SW 1271 (cell line): ENCODE measurements at regions not wholly inside any gene's neighbourhood (a gene's known extent, or its start where the extent isn't known, plus 50 kb on each side); places are given as distances from the start of the nearest gene placed in this dataset.

Experiments used
- DNase-seq, 2 experiments: peaks; one replicate each; lab custom pipeline; 2025; lab: John Stamatoyannopoulos, UW

DNA sequence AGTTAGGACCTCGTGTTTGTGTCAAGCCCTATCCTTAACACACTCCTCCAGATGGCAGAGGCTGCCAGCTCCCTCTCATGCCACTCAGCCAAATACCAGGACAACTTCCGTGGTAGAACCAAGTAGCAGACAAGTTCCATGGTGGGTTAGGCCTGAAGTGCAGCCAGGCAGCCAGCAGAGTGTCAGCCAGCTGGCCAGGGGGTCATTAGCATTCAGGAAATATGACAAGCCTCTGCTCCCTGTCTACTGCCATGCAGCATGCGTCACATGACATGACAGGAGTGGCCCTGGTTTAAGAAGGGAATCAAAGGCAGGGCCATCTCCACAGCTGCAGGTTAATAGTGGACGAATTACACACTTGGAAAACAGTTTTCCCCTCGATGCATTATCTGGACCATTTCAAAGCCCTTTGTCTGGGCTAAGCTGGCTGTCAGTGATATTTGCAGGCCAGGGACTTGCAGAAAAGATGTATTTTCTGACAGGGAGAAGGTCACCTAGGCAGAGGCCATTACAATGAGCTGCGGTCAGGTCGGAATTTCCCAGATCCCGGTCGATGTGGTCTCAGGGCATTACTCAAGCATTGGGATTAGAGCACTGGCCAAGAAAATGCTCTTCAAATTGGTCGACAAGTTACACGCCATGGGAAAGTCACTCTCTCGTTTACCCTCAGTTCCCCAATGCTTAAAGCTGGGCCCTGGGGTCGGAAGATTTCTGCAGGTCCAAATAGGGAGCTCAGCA lies 461.7 kb upstream of the CADM1 start:
- no peak for DNase-seq

DNA sequence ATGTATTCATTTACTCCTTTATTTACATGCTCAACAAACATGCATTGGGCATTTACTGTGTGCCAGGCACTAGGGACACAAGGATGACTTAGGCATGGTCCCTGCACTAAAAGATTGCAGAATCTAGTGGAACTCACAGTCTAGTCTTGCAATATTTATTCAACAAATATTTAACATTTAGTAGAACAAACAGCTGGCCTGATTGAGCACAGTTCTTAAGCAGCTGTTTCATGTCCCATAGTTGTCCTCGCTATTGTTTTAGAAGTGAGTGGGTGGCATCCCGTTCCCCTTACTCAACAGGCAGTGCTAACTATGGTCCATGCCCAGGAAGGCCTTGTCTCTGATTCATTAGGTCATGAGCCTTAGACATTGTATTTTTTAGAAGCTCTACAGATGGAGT lies 459.9 kb upstream of the CADM1 start:
- DNase-seq, result no peak

DNA sequence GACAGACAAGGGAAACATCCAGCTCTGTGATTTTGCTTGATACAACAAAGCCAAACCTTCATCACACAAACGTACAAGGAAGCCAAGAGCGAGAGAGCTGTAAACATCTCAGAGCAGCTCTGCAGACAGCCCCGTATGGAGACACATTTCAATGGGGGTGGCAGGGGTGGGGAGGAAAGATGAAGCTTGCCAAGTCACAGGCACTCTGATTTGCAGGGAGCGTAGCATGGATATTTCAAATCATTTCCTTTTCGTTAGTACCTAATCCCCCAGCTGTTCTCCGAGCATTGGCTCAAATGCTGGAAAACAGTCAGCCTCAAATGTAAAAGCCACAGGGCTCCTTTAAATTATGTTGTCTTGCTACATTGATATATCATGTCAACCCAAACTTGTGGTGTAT lies 458.9 kb upstream of the CADM1 start:
- no peak for DNase-seq

DNA sequence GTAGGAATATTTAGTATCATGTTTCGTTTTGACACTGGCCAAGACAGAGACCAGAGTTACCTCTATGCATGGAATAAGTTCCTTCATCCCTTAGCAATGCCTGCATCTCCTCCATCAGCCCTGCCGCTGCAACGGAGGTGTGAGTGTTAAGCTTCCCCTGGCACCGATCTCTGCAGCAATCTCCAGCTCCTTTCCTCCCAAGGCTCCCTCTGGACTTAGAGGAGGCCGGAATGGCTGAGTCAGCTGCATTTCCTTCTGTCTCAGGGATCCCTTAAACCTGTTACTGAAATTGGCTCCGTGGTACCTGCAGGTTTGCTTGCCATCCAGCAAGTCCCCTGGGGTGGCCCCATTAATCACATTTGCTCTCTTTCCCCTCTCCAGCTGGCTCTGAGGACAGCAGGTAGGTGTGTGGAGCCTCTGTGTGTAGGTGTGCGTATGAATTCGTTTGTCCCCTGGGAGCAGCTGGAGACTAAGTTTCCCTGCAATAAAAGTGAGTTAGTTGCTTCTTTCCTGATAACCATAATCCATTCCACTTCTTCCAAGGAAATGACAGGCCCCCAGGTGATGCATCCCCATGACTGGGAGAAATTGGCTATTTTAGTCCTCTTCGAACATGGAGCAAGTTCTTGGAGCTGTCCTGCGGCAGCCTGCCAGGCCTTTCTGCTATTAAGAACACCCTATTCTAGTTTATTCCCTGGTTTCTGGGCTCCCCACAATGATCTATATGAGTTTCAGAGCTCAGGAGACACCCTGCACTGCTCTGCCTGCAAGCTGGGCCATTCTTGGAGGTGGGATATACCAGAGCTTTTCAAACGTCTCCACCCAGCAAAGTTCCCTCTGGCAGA lies 457.2 kb upstream of the CADM1 start:
- DNase-seq, result no peak

DNA sequence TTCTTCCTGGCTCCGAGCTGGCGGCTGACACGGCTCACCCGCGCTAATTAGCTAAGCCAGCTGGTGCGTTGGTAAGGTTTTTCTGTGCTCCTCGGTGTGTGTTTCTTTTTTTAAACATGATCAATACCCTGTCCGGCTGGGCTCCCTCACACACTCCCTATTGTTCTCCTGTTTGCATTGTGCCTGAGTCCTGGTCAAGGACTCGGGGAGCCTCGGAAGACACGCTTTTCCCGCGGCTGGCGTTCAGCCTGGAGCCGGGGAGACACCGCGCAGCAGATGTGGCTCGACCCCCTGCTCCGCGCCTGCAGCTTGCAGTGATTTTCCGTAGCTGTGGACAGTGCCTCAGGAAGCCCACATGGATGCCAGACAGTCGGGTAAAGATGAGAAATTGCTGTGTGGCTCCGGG lies 454.9 kb upstream of the CADM1 start:
- no peak for DNase-seq

DNA sequence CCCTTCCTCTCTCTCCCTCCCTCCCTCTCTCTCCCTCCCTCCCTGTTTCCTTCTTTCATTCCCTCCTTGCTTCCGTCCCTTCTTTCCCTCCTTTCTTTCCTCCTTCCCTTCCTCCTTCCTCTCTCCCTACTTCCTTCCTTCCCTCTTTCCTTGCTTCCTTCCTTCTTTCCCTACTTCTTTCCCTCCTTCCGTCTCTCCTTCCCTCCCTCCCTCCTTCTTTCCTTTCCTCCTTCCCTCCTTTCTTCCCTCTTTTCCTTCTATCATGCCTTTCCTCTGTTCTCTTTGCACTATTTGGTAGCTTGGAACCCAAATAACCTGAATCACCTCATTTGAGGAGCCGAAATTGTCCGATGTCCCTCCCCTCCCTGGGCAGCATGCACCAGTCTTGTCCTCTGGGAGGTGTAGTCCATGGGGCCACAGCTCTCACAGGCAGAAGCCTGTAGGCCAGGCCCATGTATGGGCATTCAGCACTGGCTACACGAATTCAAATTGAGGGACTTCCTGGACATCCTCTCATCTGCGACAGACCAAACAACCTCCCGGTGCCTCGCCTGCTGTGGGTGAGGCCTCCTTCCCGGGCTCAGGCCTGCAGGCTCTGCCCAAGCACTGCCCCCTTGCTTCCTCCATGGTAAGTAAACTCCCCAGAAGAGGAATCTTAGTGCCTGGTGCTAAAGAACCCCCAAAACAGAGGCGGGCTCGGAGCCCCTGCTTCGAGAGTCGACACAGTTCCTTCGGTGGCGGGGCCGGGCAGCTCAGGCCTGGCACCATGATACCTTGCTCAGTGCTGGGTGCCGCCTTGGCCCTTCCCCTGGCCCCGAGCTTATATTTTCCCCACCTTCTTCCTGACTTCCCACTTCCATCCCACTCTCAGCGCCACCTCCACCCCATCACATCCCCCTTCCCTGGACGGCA lies 454.1 kb upstream of the CADM1 start:
- DNase-seq, result no peak

DNA sequence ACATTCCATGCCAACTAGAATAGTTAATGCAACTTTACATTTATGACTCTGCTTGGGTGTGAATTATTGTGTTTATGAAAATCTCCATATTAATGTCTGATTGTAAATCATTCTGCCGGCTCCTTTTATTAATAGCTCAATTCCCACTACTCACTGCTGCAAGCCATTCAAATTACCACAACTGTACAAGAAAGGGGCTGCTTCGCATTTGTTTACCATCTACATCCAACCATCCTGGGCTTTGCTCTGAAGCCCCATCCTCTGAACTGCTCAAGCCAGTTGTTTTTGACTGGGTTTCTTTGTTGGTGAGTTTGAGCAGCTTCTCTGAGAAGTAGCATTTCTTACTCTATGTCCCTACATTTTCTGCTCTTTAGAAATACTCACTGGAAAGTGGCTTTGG lies 451.6 kb upstream of the CADM1 start:
- no peak for DNase-seq

DNA sequence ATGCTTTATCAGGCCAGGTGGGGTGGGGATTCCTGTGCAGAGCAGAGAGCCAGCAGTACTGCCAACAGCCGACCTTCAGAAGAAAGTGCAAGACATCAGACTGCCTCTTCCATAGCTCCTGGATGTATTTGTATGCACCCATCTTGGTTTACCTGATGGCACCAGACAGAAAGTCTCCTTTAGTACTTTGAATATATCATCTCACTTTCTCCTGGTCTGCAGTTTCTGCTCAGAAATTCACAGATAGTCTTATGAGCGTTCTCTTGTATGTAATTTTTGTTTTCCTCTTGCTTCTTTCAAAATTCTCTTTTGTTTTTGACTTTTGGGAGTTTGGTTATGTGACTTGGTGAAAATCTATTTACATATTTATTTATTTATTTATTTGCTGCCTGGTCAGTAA lies 446.4 kb upstream of the CADM1 start:
- DNase-seq, result no peak

DNA sequence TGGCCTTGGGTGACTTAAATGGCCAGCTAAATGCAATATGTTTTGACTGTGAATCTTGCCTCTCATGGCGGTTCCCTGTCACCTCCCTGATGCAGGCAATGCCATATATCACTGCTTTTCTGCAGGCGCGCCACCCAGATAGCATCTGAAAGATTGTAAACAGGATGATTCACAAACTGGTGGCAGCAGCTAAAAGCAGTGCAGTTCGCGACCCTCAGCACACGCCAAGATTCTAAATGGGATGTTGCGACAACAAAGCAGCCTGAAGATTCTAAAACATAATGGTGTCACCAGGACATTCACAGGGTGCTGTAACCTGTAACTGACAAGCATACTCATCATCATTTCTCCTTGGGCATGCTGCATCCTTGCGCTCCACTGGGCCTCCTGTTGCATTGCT lies 440.4 kb upstream of the CADM1 start:
- DNase-seq, result no peak

DNA sequence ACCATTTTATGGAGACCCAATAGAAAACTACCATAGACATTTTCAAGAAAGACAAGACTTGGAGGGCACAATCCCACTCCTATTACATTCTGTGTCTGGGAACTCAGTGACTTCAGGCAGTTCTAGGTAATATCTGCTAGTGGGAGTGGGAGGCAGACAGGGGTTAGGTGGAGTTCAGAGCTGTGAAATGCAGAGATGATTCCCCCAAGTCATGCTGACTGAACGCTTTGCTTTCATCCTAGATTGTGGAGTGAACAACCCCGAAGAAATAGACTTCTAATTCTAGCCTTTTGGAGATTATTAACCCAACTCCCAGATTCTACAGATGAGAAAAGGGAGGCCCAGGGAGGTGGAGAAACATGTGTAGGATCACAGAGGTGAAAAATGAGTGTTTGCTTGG lies 437.8 kb upstream of the CADM1 start:
- DNase-seq, result no peak

DNA sequence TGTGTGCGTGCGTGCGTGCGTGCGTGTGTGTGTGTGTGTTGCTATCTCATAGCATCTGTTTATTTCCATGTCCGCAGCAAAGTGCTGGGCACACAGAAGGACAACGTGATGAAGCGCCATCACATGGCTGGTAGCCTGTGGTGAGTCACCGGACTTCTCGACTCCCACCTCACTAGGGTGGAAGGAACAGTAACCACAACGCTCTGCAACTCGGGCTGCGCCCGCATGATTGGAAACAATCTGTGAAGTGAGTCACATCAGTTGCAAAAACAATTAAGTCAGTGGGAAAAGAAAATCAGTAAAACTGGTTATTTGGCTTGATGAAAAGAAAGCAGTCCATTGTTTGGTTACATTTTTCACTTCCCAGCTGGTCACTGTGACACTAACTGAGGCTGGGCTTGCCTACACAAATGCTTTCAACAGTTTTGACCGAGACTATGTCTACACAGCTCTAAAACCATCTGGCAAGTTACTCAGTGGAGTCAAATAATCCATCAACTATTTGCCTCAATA lies 437.3 kb upstream of the CADM1 start:
- no peak for DNase-seq

DNA sequence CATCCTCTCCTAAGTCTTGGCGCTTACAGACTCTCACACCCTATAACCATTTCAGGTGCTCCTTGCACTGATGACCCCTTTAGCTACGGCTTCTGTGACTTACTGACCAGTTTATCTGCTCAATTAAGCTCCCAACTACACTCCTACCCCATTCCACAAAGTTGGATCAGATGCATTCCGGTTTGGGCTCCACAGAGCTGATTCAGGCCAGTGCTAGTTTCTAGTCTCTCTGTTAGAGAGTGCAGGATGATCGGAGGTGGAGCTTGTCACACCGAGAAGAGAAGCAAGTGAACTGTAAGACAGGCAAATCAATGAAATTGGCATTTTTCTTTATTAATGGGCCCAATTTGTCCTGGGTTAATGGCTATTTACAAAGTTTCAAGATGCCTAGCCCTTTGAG lies 436.8 kb upstream of the CADM1 start:
- no peak for DNase-seq

DNA sequence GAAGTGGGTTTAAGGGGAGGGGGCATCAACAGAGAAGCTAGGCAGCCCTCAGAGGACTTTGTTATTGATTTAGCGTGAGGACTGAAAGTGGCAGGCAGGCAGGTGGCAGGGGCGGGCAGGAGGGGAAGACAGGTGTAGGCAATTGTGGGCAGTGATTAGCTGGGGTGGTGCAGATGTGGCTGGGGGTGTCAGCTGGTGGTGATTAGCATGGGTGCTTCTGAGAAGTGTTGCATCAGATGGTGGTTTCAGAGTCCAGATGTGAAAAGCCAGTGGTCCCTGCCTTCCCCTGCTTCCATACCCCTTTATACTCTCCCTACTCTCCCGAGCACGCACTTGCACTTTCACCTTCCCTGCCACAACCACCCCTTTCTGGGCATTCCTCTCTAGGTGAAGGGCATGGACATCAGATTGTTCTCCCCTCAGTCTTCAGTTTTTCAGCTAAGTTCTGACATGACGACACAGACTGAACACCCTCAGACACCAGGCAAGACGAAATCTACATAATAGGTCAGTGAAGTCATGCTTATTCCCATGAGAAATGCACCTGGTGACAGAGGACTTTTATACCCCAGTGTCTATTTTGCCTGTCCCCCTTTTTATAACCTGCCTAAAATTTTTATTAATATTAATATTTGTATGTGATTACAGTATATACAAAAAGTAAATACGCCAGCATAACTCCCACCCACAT lies 435.7 kb upstream of the CADM1 start:
- no peak for DNase-seq

DNA sequence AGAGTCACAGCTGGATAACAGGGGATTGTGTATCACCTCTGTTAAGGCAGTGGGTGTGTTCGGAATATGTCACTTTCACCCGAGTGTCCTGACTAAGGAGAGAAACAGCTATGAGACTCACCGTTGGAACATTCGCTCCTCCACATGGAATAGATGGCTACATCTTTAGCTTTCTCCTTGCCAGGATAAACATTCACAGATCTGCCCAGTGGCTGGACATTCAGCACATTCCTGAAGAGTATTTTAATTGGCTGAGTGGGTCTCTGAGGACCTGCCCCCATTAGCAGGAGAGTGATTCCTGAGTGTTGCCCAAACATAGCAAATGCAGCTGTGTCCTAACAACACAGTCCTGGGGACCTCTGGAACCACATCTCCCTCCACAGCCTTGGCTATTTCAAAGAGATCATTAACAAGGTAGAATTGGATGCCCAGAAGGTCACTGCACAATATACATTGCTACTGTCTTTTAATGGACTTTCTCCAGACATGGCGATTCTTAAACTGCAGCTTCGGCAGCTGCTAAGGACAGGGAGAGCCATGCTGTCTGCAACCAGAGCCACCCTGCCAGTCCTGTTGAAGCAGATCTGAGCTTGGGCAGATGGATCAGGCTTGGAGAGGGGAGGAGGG lies 435.0 kb upstream of the CADM1 start:
- no peak for DNase-seq

DNA sequence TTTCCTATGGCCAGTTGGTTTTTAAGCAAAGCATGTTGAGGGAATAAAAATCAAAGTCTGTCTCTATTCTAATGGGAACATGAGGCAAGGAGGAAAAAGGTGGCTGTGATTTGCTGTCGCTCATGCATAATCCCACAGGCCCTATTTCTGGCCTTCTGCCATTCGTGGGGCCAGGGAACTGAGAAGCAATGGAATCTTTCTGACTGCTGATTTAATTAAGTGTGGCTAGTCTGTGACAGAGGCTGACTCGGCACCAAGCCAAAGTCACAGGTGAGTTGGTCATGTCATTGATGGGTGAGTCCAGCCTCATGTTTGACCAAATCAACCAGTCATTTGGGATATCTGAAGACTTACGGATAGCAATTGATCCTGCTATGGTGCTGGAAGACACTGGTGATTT lies 429.3 kb upstream of the CADM1 start:
- no peak for DNase-seq

DNA sequence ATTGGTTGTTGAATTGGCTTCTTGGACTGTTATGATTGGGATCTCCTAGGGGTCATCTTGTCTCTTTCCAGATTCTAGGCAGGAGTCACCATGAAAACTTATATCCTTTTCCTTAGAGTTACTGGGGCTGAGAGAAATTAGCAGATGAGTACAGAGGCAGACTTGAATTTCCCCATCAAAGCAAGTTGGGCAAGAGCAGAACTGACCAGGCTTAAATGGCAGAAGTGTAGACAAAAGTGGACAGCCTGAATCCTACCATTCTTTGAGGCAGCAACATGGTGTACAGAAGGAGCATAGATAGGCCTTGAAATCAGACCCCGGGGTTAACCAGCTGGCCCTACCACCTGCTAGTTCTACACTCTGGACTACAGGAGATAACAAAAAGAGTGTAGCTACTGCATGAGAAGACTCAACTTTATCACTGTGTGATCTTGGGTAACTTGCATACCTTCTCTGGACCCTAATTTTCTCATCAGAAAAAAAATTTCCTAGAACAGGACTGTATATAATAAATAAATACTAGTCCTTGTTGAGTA lies 427.4 kb upstream of the CADM1 start:
- no peak for DNase-seq

DNA sequence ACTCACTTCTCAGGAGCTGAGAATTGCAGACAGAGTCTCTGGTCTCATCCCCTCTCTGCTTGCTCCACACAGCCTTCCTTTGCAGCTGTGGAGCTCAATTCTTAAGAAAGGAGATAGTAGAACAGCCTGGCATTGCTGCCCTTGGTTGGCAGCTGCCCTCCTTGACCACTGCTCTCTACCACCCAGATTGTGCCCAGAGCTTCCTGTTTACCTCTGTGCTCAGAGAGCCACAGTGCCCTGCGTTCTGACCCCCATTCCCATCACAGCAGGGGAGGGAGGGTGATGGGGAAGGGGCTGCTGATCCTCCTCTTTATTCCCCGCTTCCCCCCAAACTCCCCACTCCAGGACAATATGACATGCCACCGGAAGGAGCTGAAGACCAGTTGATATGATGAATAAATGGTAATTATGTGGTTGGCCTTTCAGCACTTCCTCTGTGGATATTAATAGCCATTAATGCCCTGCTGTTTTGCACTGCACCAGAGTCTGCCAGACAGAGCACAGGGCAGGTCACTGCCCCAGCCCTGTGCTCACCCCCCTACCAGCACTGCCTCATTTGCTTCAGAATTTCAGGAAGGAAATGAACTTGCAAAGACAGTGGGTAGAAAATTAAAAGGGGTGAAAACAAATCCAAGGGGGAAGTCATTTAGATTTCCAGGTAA lies 426.8 kb upstream of the CADM1 start:
- no peak for DNase-seq

DNA sequence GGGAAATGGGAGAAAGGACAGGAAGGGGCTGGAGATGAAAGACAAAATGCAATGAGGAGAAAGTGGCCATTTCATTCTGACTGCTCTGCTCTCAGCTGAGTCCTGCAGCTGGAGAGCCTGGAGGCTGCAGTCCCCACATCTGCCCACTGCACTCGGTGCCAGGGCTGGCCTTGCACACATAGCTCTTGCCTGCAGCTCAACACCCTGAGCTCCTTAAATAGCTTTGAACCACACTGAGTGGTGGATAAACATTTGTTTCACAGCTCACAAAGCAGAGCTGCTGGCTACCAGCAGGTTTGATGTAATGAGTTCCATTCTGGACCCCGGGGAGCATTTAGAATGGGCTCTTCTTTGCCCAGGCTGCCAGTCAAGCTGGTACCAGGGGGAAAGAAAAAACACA lies 426.1 kb upstream of the CADM1 start:
- DNase-seq, result no peak

DNA sequence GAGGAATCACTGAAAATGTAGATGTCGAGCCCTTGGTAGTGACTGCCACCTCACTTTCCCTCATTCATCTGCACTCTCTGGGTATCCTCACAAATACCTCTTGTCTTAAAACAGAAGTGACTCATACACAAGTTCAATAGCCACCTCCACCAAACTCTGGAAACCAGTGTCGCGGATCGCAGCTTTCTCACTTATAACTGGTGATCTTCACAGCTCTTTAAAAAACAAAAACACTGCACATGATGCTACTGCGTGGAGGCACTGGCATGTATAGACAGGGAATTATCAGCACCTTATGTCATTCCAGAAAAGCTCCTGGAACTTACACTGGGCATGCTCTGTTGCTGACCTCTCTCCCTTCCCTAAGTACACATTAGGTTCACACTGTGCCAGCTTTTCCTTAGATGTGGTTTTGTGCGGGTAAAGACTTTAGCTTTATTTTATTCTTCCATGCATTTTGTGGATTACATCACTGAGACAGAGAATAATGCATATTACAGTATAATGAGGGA lies 425.5 kb upstream of the CADM1 start:
- no peak for DNase-seq

DNA sequence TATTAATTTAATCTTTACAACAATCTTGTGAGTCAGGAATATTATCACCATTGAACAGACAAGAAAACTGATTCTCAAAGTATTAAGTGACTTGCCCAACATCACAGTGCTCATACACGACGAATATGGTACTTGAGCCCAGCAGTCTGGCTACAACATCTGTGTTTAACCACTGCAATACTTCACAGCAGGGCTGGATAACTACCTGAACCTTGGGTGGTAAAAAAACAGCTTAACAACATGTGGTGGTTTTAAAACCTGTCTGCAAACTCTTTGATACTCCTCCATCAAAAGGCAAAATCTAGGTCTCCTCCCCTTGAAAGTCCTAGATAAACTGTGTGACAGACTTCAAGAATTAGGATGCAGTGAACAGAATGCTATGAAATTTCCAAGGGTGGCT lies 424.6 kb upstream of the CADM1 start:
- no peak for DNase-seq
